ENCODE measurements at regions not wholly inside any gene's neighbourhood (a gene's known extent, or its start where the extent isn't known, plus 50 kb on each side); places are given as distances from the start of the nearest gene placed in this dataset.

GRCh38 chr22:17284466-17284865 lies 65.2 kb upstream of the ADA2 start:
- TF ChIP-seq, protein P1, sequence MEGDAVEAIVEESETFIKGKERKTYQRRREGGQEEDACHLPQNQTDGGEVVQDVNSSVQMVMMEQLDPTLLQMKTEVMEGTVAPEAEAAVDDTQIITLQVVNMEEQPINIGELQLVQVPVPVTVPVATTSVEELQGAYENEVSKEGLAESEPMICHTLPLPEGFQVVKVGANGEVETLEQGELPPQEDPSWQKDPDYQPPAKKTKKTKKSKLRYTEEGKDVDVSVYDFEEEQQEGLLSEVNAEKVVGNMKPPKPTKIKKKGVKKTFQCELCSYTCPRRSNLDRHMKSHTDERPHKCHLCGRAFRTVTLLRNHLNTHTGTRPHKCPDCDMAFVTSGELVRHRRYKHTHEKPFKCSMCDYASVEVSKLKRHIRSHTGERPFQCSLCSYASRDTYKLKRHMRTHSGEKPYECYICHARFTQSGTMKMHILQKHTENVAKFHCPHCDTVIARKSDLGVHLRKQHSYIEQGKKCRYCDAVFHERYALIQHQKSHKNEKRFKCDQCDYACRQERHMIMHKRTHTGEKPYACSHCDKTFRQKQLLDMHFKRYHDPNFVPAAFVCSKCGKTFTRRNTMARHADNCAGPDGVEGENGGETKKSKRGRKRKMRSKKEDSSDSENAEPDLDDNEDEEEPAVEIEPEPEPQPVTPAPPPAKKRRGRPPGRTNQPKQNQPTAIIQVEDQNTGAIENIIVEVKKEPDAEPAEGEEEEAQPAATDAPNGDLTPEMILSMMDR (tag by site-specific recombination; IDR thresholded peaks at IDR 0.05) = no peak
- TF ChIP-seq ZNF645 (tag by site-specific recombination; IDR thresholded peaks at IDR 0.05) (no peak), ZNF426 (tag by site-specific recombination; IDR thresholded peaks at IDR 0.05) (no peak), ZNF121 (tag by site-specific recombination; IDR thresholded peaks at IDR 0.05) (no peak), YY1 (tag by site-specific recombination; IDR thresholded peaks at IDR 0.05) (no peak), ZFP37 (tag by site-specific recombination; IDR thresholded peaks at IDR 0.05) (no peak), ZNF596 (tag by site-specific recombination; IDR thresholded peaks at IDR 0.05) (no peak), KLF10 (tag by site-specific recombination; IDR thresholded peaks at IDR 0.05) (no peak), SETDB1 (IDR thresholded peaks at IDR 0.05; ENCODE audit: insufficient read length, low read length) (no peak), ZBTB8A (tag by site-specific recombination; IDR thresholded peaks at IDR 0.05) (no peak)
- TF ChIP-seq, protein P2, sequence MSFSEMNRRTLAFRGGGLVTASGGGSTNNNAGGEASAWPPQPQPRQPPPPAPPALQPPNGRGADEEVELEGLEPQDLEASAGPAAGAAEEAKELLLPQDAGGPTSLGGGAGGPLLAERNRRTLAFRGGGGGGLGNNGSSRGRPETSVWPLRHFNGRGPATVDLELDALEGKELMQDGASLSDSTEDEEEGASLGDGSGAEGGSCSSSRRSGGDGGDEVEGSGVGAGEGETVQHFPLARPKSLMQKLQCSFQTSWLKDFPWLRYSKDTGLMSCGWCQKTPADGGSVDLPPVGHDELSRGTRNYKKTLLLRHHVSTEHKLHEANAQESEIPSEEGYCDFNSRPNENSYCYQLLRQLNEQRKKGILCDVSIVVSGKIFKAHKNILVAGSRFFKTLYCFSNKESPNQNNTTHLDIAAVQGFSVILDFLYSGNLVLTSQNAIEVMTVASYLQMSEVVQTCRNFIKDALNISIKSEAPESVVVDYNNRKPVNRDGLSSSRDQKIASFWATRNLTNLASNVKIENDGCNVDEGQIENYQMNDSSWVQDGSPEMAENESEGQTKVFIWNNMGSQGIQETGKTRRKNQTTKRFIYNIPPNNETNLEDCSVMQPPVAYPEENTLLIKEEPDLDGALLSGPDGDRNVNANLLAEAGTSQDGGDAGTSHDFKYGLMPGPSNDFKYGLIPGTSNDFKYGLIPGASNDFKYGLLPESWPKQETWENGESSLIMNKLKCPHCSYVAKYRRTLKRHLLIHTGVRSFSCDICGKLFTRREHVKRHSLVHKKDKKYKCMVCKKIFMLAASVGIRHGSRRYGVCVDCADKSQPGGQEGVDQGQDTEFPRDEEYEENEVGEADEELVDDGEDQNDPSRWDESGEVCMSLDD (tag by site-specific recombination; IDR thresholded peaks at IDR 0.05) = no peak
